IMR-90 (cell line): ENCODE measurements at regions not wholly inside any gene's neighbourhood (a gene's known extent, or its start where the extent isn't known, plus 50 kb on each side); places are given as distances from the start of the nearest gene placed in this dataset.

Source experiments
- ATAC-seq: fragments of 200-7000 bp; cut with Tn5 transposase; 2 replicates; pipeline ENCODE4 v1.9.1; 2020; ENCODE audit warnings: low read depth, mild to moderate bottlenecking, moderate library complexity
- BruUV-seq: library from RNA; stranded (reverse); fragments of 400-500 nt; replicated peaks from 2 replicates; lab custom pipeline; 2021; lab: Mats Ljungman, UMichigan
- CTCF ChIA-PET: fragments of 300-600 bp; formaldehyde crosslinking; extraction: SDS; loops from one replicate; lab custom pipeline; 2021; ENCODE audit warnings: antibody characterized with exemption; lab: Yijun Ruan, JAX
- POLR2A ChIA-PET: fragments of 300-600 bp; sonication (Branson Sonifier 250); formaldehyde crosslinking; loops from one replicate; lab custom pipeline; 2022; ENCODE audit warnings: antibody characterized with exemption; ENCODE audit not compliant: unreplicated experiment; lab: Charles Lee
- DNase-seq: peaks from one replicate; pipeline ENCODE4 v3.0.0; 2013
- H2AFZ ChIP-seq: replicated peaks from 2 replicates; pipeline ENCODE3; 2013; ENCODE audit warnings: low read length, mild to moderate bottlenecking; ENCODE audit not compliant: poor library complexity
- H2AK5ac ChIP-seq: 2 replicates; pipeline ENCODE4 v1.6.1; 2013; ENCODE audit warnings: low read depth, low read length, inconsistent platforms
- H2AK9ac ChIP-seq: replicated peaks from 2 replicates; pipeline ENCODE3; 2013; ENCODE audit warnings: mild to moderate bottlenecking, low read depth, low read length, moderate library complexity; ENCODE audit not compliant: poor library complexity
- H2BK120ac ChIP-seq: 2 replicates; pipeline ENCODE4 v1.6.1; 2013; ENCODE audit warnings: low read depth, low read length, inconsistent platforms
- H2BK15ac ChIP-seq: 3 replicates; pipeline ENCODE4 v1.6.1; 2013; ENCODE audit warnings: low read depth, low read length, inconsistent platforms
- H2BK20ac ChIP-seq: 2 replicates; pipeline ENCODE4 v1.6.1; 2013; ENCODE audit warnings: low read depth, mild to moderate bottlenecking, inconsistent platforms, low read length, moderate library complexity
- H2BK5ac ChIP-seq: 2 replicates; pipeline ENCODE4 v1.6.1; 2013; ENCODE audit warnings: mild to moderate bottlenecking, low read depth, low read length, inconsistent platforms; ENCODE audit not compliant: poor library complexity, severe bottlenecking
- H3K14ac ChIP-seq: replicated peaks from 2 replicates; pipeline ENCODE4 v1.6.1; 2013; ENCODE audit warnings: low read depth, low read length, inconsistent platforms
- H3K18ac ChIP-seq: 2 replicates; pipeline ENCODE4 v1.6.1; 2013; ENCODE audit warnings: low read depth, low read length, control low read depth
- H3K23ac ChIP-seq: 2 replicates; pipeline ENCODE4 v1.6.1; 2013; ENCODE audit warnings: low read depth, low read length, inconsistent platforms
- H3K27ac ChIP-seq: 2 replicates; pipeline ENCODE4 v1.5.1; 2013; ENCODE audit warnings: mild to moderate bottlenecking, control low read depth, low read length; ENCODE audit not compliant: insufficient read depth
- H3K27me3 ChIP-seq: 2 replicates; pipeline ENCODE4 v1.6.1; 2013; ENCODE audit warnings: low read length; ENCODE audit not compliant: control insufficient read depth, insufficient read depth
- H3K36me3 ChIP-seq: 2 replicates; pipeline ENCODE4 v1.6.1; 2013; ENCODE audit warnings: low read length, mixed read lengths; ENCODE audit not compliant: control insufficient read depth, insufficient read depth
- H3K4ac ChIP-seq: 2 replicates; pipeline ENCODE4 v1.6.1; 2013; ENCODE audit warnings: low read depth, low read length, inconsistent platforms
- H3K4me1 ChIP-seq: 2 replicates; pipeline ENCODE4 v1.6.1; 2013; ENCODE audit warnings: low read length, mixed read lengths; ENCODE audit not compliant: control insufficient read depth, insufficient read depth
- H3K4me2 ChIP-seq: 2 replicates; pipeline ENCODE4 v1.6.1; 2013; ENCODE audit warnings: low read depth, mild to moderate bottlenecking, control low read depth, low read length, moderate library complexity
- H3K4me3 ChIP-seq: 2 replicates; pipeline ENCODE4 v1.5.1; 2013; ENCODE audit warnings: low read depth, mild to moderate bottlenecking, control low read depth, low read length, moderate library complexity; ENCODE audit not compliant: insufficient read depth
- H3K56ac ChIP-seq: 2 replicates; pipeline ENCODE4 v1.6.1; 2013; ENCODE audit warnings: low read length, inconsistent platforms; ENCODE audit not compliant: insufficient read depth; ENCODE audit errors: extremely low read depth
- H3K79me1 ChIP-seq, 2 experiments: 2 replicates each; pipeline ENCODE4 v1.6.1; 2013; ENCODE audit warnings: low read length in 2 of 2, inconsistent platforms in 1 of 2, low read depth in 1 of 2
- H3K9ac ChIP-seq: 2 replicates; pipeline ENCODE4 v1.6.1; 2013; ENCODE audit warnings: low read depth, low read length, control low read depth
- H3K9me1 ChIP-seq: 2 replicates; pipeline ENCODE4 v1.6.1; 2013; ENCODE audit warnings: low read length, inconsistent platforms; ENCODE audit not compliant: insufficient read depth
- H3K9me3 ChIP-seq: 2 replicates; pipeline ENCODE4 v1.6.1; 2013; ENCODE audit warnings: low read length; ENCODE audit not compliant: control insufficient read depth, insufficient read depth
- H4K20me1 ChIP-seq: 2 replicates; pipeline ENCODE4 v1.6.1; 2013; ENCODE audit warnings: low read length, inconsistent platforms; ENCODE audit not compliant: insufficient read depth
- H4K5ac ChIP-seq: 2 replicates; pipeline ENCODE4 v1.6.1; 2013; ENCODE audit warnings: mild to moderate bottlenecking, low read depth, low read length, control low read depth
- H4K8ac ChIP-seq, 2 experiments: 2 replicates each; pipeline ENCODE4 v1.6.1; 2013; ENCODE audit warnings: low read depth in 2 of 2, low read length in 2 of 2, control low read depth in 1 of 2, inconsistent platforms in 1 of 2
- H4K91ac ChIP-seq: 2 replicates; pipeline ENCODE4 v1.6.1; 2013; ENCODE audit warnings: low read depth, low read length, inconsistent platforms; ENCODE audit not compliant: insufficient read depth
- MAFK ChIP-seq: IDR thresholded peaks from 2 replicates; pipeline ENCODE4 v1.6.1; 2012; ENCODE audit warnings: low read depth, low read length, improper control_type of control experiment
- POLR2A ChIP-seq: IDR thresholded peaks from 2 replicates; pipeline ENCODE4 v1.6.1; 2012; ENCODE audit warnings: mild to moderate bottlenecking, low read depth, low read length
- WGBS, 2 experiments: methylation state at CpG; one replicate each; pipeline versions ENCODE4 v1.1.5 to v1.1.7; 2013; ENCODE audit warnings: missing lambda C conversion rate in 2 of 2; ENCODE audit not compliant: insufficient read length in 1 of 2; ENCODE audit errors: extremely low coverage in 2 of 2; 5-methylcytosine and 5-hydroxymethylcytosine counted together
- dilution Hi-C: fragments of 300-500 bp; cut with HindIII; formaldehyde crosslinking; loops from one replicate; pipeline ENCODE4 v1.14.3; 2018; ENCODE audit warnings: low sequenced_read_pairs; ENCODE audit not compliant: unreplicated experiment
- in situ Hi-C: fragments of 300-500 bp; cut with MboI; formaldehyde crosslinking; loops from 3 replicates; pipeline ENCODE4 v1.14.3; 2019; ENCODE audit warnings: low sequenced_read_pairs, inconsistent platforms, mixed read lengths
- intact Hi-C: fragments of 100-400 bp; cut with micrococcal nuclease; formaldehyde crosslinking; loops from 2 replicates; pipeline ENCODE4 v1.10.0; 2022

- Histone ChIP-seq H3K9me1 (no peaks in the 10 kb centered on the region), H2BK120ac (no peak overlapping the region), H3K14ac (no peak overlapping the region), H4K5ac (no peak overlapping the region), H3K18ac (no peak overlapping the region), H2BK15ac (no peak overlapping the region), H3K4me1 (no peaks in the 10 kb centered on the region), H2AK9ac (no peak overlapping the region), H3K23ac (no peak overlapping the region), H2AK5ac (no peak overlapping the region), H3K9ac (no peak overlapping the region), H4K20me1 (no peaks in the 10 kb centered on the region), H3K27ac (no peak overlapping the region), H3K4ac (no peak overlapping the region), H4K8ac (no peak overlapping the region), H3K4me2 (no peak overlapping the region), H2AFZ (no peak overlapping the region), H3K79me1 (no peaks in the 10 kb centered on the region), H2BK20ac (no peak overlapping the region), H2BK5ac (no peak overlapping the region), H3K36me3 (no peaks in the 10 kb centered on the region), H3K27me3 (no peaks in the 10 kb centered on the region), H3K9me3 (no peaks in the 10 kb centered on the region), H3K56ac (no peak overlapping the region), H4K91ac (no peak overlapping the region), H3K4me3 (no peak overlapping the region)
- dilution Hi-C loops, result no loop called here
- in situ Hi-C loops, result no loop called here
- TF ChIP-seq MAFK, result no peak
- TF ChIP-seq POLR2A, result no peak
- no peak for ATAC-seq
- ChIA-PET CTCF (no interaction called here), POLR2A (no interaction called here)
- intact Hi-C loops, result no loop called here
- BruUV-seq, result no TSS peak
- 60% methylated on average over 1 of the region's 3 CpGs; no CpG with 5 or more reads in 1 of the 2 experiments for WGBS, 2 experiments
- no peak for DNase-seq
Measured at GRCh38 chr5:126106029-126106428, 317.2 kb upstream of the GRAMD2B start.
